Activated naive CD8-positive, alpha-beta T cell treated with anti-CD3 and anti-CD28 coated beads, Interleukin-2, amount 50 U/mL, for 24 hours (primary cell): ENCODE measurements at regions not wholly inside any gene's neighbourhood (a gene's known extent, or its start where the extent isn't known, plus 50 kb on each side); places are given as distances from the start of the nearest gene placed in this dataset.
"Not testable (repeated sequence)": the region's sequence is repeated elsewhere in the genome, so short reads cannot be mapped to it uniquely, and the experiment has no call there.

Source experiments
- ATAC-seq: fragments of 150-1000 bp; cut with Tn5 transposase; one replicate; pipeline ENCODE4 v1.10.0; 2021
- DNase-seq: peaks from one replicate; pipeline ENCODE4 v3.0.0; 2021
- H3K27ac Mint-ChIP-seq: one replicate; pipeline ENCODE4 v1.8.0; 2021; ENCODE audit warnings: mild to moderate bottlenecking, mixed read lengths
- H3K27me3 Mint-ChIP-seq: one replicate; pipeline ENCODE4 v1.8.0; 2021; ENCODE audit warnings: mixed read lengths
- H3K36me3 Mint-ChIP-seq: one replicate; pipeline ENCODE4 v1.8.0; 2021; ENCODE audit warnings: low read depth, mixed read lengths
- H3K4me1 Mint-ChIP-seq: one replicate; pipeline ENCODE4 v1.8.0; 2021; ENCODE audit warnings: mixed read lengths
- H3K4me3 Mint-ChIP-seq: one replicate; pipeline ENCODE4 v1.8.0; 2021; ENCODE audit warnings: mild to moderate bottlenecking, moderate library complexity, mixed read lengths
- H3K9me3 Mint-ChIP-seq: one replicate; pipeline ENCODE4 v1.8.0; 2021; ENCODE audit warnings: mixed read lengths

DNA sequence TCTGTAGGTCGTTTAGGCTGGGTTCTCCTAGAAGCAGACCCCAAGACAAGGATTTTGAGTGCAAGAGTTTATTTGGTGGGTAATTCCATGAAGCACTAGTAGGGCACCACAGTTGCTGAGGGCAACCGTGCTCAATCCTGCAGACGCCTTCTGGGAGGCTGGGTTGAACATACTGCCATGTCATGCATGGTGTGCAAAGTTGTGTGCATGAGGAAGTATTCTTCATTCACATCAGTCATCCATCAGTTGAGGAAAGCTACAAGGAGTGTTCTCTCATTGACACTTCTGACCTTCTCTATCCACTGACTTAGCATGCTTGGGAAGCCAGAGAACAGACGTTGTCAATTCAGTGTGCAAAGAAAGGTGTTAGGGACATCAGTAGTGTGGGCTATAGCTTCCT, 179.2 kb downstream of the PTPN11 start:
- Mint-ChIP-seq H3K36me3 (no peaks in the 10 kb centered on the region), H3K4me3 (no peak overlapping the region), H3K27me3 (peaks cover 22% of the 10 kb centered on the region), H3K9me3 (peaks cover 4% of the 10 kb centered on the region), H3K4me1 (no peaks in the 10 kb centered on the region), H3K27ac (no peak overlapping the region)
- DNase-seq (no peak), ATAC-seq (no peak)

DNA sequence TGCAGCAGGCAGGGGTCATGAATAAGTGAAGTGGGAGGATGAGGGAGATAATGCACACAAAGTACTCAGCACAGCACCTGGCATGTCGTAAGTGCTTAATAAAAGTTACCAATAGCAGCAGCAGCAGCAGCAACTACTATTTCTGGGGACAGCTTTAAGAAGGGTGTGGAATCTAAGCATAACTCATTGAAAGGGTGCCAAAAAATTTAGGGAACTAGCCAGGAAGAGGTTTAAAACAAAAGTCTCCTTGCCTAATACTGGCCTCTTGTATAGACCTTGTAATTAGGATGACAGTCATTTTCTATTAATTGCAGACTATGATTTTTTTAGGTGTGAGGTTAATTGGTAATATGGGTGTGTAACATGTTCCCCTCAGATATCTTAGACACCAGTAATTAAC, 179.9 kb downstream of the PTPN11 start:
- Mint-ChIP-seq H3K36me3 (no peaks in the 10 kb centered on the region), H3K27ac (no peak overlapping the region), H3K9me3 (peaks cover 4% of the 10 kb centered on the region), H3K4me3 (no peak overlapping the region), H3K27me3 (peaks cover 25% of the 10 kb centered on the region), H3K4me1 (no peaks in the 10 kb centered on the region)
- ATAC-seq (no peak), DNase-seq (no peak)

GRCh38 chr12:112599871-112600270, 181.1 kb downstream of the PTPN11 start:
- Mint-ChIP-seq H3K36me3 (no peaks in the 10 kb centered on the region), H3K4me1 (no peaks in the 10 kb centered on the region), H3K27ac (no peak overlapping the region), H3K4me3 (no peak overlapping the region), H3K9me3 (no peaks in the 10 kb centered on the region), H3K27me3 (peaks cover 26% of the 10 kb centered on the region)
- DNase-seq = no peak
- ATAC-seq = no peak

DNA sequence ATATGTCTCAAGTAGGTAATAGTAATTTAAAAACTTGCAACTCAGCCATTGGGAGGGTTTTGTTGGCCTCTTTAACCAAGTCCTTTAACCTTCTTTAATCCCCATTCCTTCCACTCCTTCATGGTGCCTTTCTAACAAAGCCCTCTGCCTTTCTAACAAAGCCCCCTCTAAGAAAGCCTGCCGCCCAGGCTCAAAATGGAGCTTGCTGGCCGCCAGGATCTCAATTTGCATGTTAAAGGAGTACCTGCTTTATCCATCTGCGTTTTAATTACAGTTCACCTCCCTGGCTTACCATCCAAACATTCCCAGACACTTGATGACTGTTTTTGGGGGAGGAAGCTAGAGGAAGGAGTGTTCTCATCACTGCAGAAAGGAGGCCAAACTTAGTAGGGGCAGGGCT, 183.4 kb downstream of the PTPN11 start:
- Mint-ChIP-seq H3K36me3 (no peaks in the 10 kb centered on the region), H3K27me3 (peaks cover 22% of the 10 kb centered on the region), H3K4me1 (no peaks in the 10 kb centered on the region), H3K9me3 (no peaks in the 10 kb centered on the region), H3K4me3 (no peak overlapping the region), H3K27ac (no peak overlapping the region)
- ATAC-seq = no peak
- no peak for DNase-seq

- Mint-ChIP-seq H3K9me3 (no peaks in the 10 kb centered on the region), H3K27ac (no peak overlapping the region), H3K36me3 (no peaks in the 10 kb centered on the region), H3K4me3 (no peak overlapping the region), H3K4me1 (no peaks in the 10 kb centered on the region), H3K27me3 (peaks cover 21% of the 10 kb centered on the region)
- no peak for DNase-seq
- ATAC-seq = no peak
Observed at GRCh38 chr12:112606611-112607365, 184.8 kb upstream of the RPH3A start.

DNA sequence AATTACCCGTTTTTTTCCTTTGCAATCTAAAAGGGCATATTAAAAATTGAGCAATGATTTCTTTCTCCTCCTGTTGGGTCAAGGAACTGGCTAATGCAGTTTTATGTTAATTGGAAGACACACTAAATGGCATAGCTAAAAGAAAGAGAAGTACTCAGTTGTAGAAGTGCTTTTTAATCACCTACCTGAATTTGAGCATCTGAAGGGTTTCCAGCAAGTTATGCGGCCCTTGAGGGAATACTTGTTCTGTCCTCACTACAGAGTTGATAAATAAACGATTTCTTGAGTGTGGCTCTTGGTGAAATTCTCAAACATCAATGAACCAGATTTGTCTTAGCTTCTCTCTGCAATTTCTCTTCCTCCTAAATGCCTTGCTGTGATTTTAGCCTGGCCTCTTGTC, 184.1 kb upstream of the RPH3A start:
- no peaks in the 10 kb centered on the region for H3K9me3 Mint-ChIP-seq
- DNase-seq (no peak), ATAC-seq (no peak)
- no peaks in the 10 kb centered on the region for H3K4me1 Mint-ChIP-seq
- peaks cover 21% of the 10 kb centered on the region for H3K27me3 Mint-ChIP-seq
- no peak overlapping the region for H3K4me3 Mint-ChIP-seq
- no peaks in the 10 kb centered on the region for H3K36me3 Mint-ChIP-seq
- H3K27ac Mint-ChIP-seq = no peak overlapping the region

- no peak for ATAC-seq
- Mint-ChIP-seq H3K4me3 (no peak overlapping the region), H3K27ac (no peak overlapping the region), H3K36me3 (no peaks in the 10 kb centered on the region), H3K9me3 (no peaks in the 10 kb centered on the region), H3K27me3 (peaks cover 15% of the 10 kb centered on the region), H3K4me1 (no peaks in the 10 kb centered on the region)
- no peak for DNase-seq
Observed at GRCh38 chr12:112611908-112612307, 179.6 kb upstream of the RPH3A start.

DNA sequence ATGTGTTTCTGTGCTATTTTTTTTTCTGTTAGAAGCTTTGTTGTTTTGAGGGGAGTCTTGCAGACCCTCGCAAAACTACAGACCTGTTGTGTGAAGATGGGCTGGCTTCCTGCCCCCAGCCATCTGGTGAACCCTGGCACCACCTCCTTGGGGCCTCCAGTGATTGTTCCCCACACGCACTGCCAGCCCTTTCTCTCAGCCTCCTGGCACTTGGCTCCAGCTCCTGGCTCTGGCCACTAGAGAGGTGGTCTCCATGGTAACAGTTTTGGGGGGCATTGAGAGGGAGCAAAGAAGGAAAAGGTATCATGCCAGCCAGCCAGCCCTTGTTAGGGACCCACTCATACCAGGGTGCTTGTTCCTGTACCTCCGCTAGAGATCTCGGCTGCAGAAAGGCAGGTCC, 176.4 kb upstream of the RPH3A start:
- Mint-ChIP-seq H3K4me3 (no peak overlapping the region), H3K27me3 (peaks cover 14% of the 10 kb centered on the region), H3K9me3 (no peaks in the 10 kb centered on the region), H3K27ac (no peak overlapping the region), H3K4me1 (no peaks in the 10 kb centered on the region), H3K36me3 (no peaks in the 10 kb centered on the region)
- no peak for DNase-seq
- no peak for ATAC-seq

- DNase-seq (no peak), ATAC-seq (no peak)
- H3K27ac Mint-ChIP-seq = no peak overlapping the region
- H3K9me3 Mint-ChIP-seq = no peaks in the 10 kb centered on the region
- H3K36me3 Mint-ChIP-seq = no peaks in the 10 kb centered on the region
- H3K27me3 Mint-ChIP-seq = peaks cover 12% of the 10 kb centered on the region
- H3K4me1 Mint-ChIP-seq = no peaks in the 10 kb centered on the region
- no peak overlapping the region for H3K4me3 Mint-ChIP-seq
Observed at GRCh38 chr12:112616469-112617152, 174.9 kb upstream of the RPH3A start.

- DNase-seq (no peak), ATAC-seq (no peak)
- Mint-ChIP-seq H3K4me3 (no peak overlapping the region), H3K27me3 (peaks cover 12% of the 10 kb centered on the region), H3K4me1 (no peaks in the 10 kb centered on the region), H3K36me3 (no peaks in the 10 kb centered on the region), H3K9me3 (no peaks in the 10 kb centered on the region), H3K27ac (no peak overlapping the region)
Observed at GRCh38 chr12:112617153-112617505, 174.4 kb upstream of the RPH3A start.

DNA sequence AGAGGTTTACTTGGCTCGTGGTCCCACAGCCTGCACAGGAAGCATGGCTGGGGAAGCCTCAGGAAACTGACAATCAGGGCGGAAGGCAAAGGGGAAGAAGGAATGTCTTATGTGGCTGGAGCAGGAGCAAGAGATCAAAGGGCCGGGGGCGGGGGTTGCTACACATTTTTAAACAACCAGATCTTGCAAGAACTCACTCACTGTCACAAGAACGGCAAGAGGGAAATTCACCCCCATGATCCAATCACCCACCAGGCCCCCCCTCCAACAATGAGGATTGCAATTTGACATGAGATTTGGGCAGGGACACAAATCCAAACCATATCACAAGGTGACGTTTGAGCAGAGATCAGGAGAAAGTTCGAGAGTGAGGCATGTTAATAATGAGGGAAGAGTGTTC, 163.7 kb upstream of the RPH3A start:
- no peak for DNase-seq
- peaks cover 4% of the 10 kb centered on the region for H3K9me3 Mint-ChIP-seq
- H3K4me3 Mint-ChIP-seq = no peak overlapping the region
- H3K27ac Mint-ChIP-seq = no peak overlapping the region
- peaks cover 11% of the 10 kb centered on the region for H3K27me3 Mint-ChIP-seq
- ATAC-seq = no peak
- H3K36me3 Mint-ChIP-seq = no peaks in the 10 kb centered on the region
- no peaks in the 10 kb centered on the region for H3K4me1 Mint-ChIP-seq

GRCh38 chr12:112631974-112632373, 159.6 kb upstream of the RPH3A start:
- H3K4me1 Mint-ChIP-seq, H3K36me3 Mint-ChIP-seq, H3K9me3 Mint-ChIP-seq, H3K4me3 Mint-ChIP-seq, ATAC-seq, DNase-seq, H3K27ac Mint-ChIP-seq: not testable (repeated sequence)
- peaks cover 17% of the 10 kb centered on the region for H3K27me3 Mint-ChIP-seq

DNA sequence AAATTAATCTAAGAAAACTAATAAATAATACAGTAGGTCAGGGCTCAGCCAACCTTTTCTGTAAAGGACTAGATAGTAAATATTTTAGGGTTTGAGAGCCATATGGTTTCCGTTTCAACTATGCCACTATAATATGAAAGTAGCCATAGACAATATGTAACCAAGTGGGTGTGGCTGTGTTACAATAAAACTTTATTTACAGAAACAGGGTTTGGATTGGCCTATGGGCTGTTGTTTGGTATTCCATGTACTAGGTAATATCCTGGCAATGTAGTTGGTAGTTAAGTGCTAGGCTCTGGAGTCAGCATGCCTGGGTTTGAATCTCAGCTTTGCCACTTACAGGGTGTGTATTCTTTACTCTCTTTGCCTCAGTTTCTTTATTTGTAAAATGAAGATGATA, 156.5 kb upstream of the RPH3A start:
- no peaks in the 10 kb centered on the region for H3K36me3 Mint-ChIP-seq
- peaks cover 23% of the 10 kb centered on the region for H3K27me3 Mint-ChIP-seq
- H3K4me3 Mint-ChIP-seq = no peak overlapping the region
- no peak for DNase-seq
- no peak for ATAC-seq
- no peak overlapping the region for H3K27ac Mint-ChIP-seq
- no peaks in the 10 kb centered on the region for H3K4me1 Mint-ChIP-seq
- H3K9me3 Mint-ChIP-seq = peaks cover 4% of the 10 kb centered on the region

- H3K27ac Mint-ChIP-seq = no peak overlapping the region
- no peaks in the 10 kb centered on the region for H3K4me1 Mint-ChIP-seq
Observed at GRCh38 chr12:112638420-112638819, 153.1 kb upstream of the RPH3A start.

GRCh38 chr12:112645586-112645985, 146.0 kb upstream of the RPH3A start:
- DNase-seq (no peak), ATAC-seq (no peak)
- Mint-ChIP-seq H3K36me3 (no peaks in the 10 kb centered on the region), H3K27me3 (peaks cover 13% of the 10 kb centered on the region), H3K9me3 (peaks cover 5% of the 10 kb centered on the region), H3K27ac (no peak overlapping the region), H3K4me1 (no peaks in the 10 kb centered on the region), H3K4me3 (no peak overlapping the region)

More at GRCh38 chr12:112638420-112638819, 153.1 kb upstream of the RPH3A start:
- Mint-ChIP-seq H3K4me3 (no peak overlapping the region), H3K27me3 (peaks cover 19% of the 10 kb centered on the region), H3K9me3 (no peaks in the 10 kb centered on the region), H3K36me3 (no peaks in the 10 kb centered on the region)
- ATAC-seq = no peak
- no peak for DNase-seq
